Mammary epithelial cell (primary cell): ENCODE measurements at regions not wholly inside any gene's neighbourhood (a gene's known extent, or its start where the extent isn't known, plus 50 kb on each side); places are given as distances from the start of the nearest gene placed in this dataset.

ENCODE experiments used
- CTCF ChIP-seq, 2 donors: IDR thresholded peaks in 1 of 2; conservative IDR thresholded peaks in 1 of 2; 2 replicates each; pipeline ENCODE4 v1.5.1; 2011 to 2012; ENCODE audit warnings: inconsistent platforms in 2 of 2, low read length in 2 of 2, mild to moderate bottlenecking in 2 of 2, control low read depth in 1 of 2, low read depth in 1 of 2; ENCODE audit not compliant: insufficient read depth in 1 of 2; ENCODE audit errors: extremely low read depth in 1 of 2
- EZH2 ChIP-seq: IDR thresholded peaks from 2 replicates; pipeline ENCODE4 v1.6.1; 2012; ENCODE audit warnings: low read length, inconsistent platforms, borderline replicate concordance

- no peak for TF ChIP-seq CTCF (conservative IDR thresholded peaks at IDR 0.05 in 1 of 2, IDR thresholded peaks at IDR 0.05 in 1 of 2; ENCODE audit: extremely low read depth in 1 of 2, insufficient read depth in 1 of 2, low read depth in 1 of 2, low read length in 2 of 2)
- no peak for TF ChIP-seq EZH2
Observed at GRCh38 chr7:119756687-119757086, 516.3 kb upstream of the KCND2 start.
